ENCODE measurements at regions not wholly inside any gene's neighbourhood (a gene's known extent, or its start where the extent isn't known, plus 50 kb on each side); places are given as distances from the start of the nearest gene placed in this dataset.
"Not testable (repeated sequence)": the region's sequence is repeated elsewhere in the genome, so short reads cannot be mapped to it uniquely, and the experiment has no call there.

- no peak for DNase-seq
- intact Hi-C loops (cut with DNase I), result no loop called here
Observed at GRCh38 chr6:97347111-97347510, 64.1 kb upstream of the MMS22L start.

- intact Hi-C loops (cut with DNase I), result no loop called here
- DNase-seq, result no peak
Observed at GRCh38 chr6:97361286-97361685, 78.3 kb upstream of the MMS22L start.

- no peak for DNase-seq
Observed at GRCh38 chr6:97364327-97364726, 81.3 kb upstream of the MMS22L start.

GRCh38 chr6:97382071-97382470, 99.1 kb upstream of the MMS22L start:
- intact Hi-C loops (cut with DNase I); DNase-seq: not testable (repeated sequence)

More at GRCh38 chr6:97364327-97364726, 81.3 kb upstream of the MMS22L start:
- intact Hi-C loops (cut with DNase I), result no loop called here

- intact Hi-C loops (cut with DNase I), result loop anchor here (2.0 to 10.0 kb wide), 2 partner anchors 178 to 324 kb away; no protein-coding TSS in a partner anchor
Observed at GRCh38 chr6:97392735-97393134, 109.7 kb upstream of the MMS22L start.

DNA sequence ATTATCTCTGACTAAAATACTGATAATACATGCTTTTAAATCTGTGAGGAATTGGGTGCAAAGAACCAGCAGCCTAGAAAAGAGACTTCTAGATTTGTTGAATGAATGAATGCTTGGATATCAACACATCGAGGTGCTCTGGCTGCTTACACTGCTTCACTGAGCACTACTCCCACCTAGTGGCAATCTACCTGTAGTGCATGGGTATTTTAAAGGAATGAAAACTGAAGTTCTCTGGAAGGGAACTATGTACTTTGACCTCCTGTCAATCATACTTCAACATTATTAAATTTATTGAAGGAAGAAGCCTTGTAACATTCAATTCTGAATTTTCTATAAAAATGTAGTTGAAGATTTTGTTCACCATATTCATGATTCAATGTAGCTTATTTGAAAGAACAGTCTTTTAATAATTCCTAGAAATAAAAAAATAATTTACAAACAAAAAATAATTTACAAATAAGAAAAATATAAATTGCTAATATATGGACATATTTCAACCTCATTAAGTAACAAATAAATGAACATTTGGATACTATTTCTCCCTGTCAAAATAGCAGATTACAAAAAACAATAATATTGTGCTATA, 111.2 kb upstream of the MMS22L start:
- intact Hi-C loops (cut with DNase I), result loop anchor here (2.0 to 10.0 kb wide), 2 partner anchors 179 to 205 kb away; no protein-coding TSS in a partner anchor
- peak in 2 of 10 donors; percentile 18 to 40 for DNase-seq

More at GRCh38 chr6:97392735-97393134, 109.7 kb upstream of the MMS22L start:
- DNase-seq, result no peak

DNA sequence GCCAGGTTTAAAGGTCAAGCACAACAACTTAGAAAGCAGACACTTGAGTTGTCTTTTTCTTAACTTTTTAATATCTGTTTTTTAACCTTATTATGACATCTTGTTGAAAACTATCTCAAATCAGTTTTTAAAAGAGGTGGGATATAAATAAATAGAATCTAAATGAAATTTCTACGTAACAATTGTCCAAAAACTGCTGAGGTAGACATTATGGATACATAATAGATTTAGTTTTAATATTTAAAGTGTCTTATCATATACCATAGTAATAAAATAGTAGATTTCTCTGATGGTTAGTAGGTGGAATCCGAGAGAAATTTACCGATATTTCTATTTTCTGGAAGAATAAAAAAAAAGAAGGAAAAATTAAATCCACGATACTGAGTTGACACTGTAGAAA, 113.9 kb upstream of the MMS22L start:
- intact Hi-C loops (cut with DNase I), result loop anchor here (10.0 kb wide), 1 partner anchor 182 kb away; no protein-coding TSS in a partner anchor
- no peak for DNase-seq

DNA sequence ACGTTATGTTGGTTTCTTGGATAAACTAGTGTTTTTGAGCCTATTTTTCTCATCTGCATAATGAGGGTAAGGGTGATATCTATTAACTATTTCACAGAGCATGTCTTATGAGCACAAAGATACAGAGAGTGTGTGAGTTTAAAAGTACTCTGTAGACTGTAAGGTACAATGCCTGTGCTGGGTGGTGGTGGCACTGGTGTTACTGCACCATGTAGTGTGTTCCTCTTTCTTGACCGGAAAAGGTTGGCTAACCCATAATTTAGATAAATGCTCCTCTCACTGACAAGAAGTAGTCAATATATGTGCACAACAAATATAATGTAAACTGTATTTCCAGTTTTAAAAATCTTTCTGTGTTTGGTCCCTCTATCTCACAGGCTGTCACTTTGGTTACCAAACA, 116.2 kb upstream of the MMS22L start:
- no peak for DNase-seq
- intact Hi-C loops (cut with DNase I), result loop anchor here (10.0 kb wide), 1 partner anchor 184 kb away; no protein-coding TSS in a partner anchor

DNA sequence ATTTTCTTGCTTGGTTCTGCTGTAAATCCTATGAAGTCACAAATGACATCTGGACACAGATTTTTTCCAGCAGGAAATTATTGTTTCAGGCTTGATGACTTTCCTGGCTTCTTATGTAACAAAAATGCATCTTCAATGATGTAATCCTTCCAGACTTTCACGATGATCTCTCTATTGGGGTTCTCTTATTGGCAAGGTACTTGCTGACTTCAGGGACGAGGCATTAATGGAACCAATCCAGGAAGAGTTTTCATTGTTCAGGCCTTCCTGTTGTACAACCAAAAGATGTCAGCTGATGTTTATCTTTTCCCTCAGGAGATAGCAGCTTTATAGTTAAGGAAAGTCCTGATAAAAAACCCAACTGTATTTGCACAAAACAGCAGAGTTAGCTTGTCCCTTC, 118.5 kb upstream of the MMS22L start:
- DNase-seq, result no peak
- intact Hi-C loops (cut with DNase I), result no loop called here

DNA sequence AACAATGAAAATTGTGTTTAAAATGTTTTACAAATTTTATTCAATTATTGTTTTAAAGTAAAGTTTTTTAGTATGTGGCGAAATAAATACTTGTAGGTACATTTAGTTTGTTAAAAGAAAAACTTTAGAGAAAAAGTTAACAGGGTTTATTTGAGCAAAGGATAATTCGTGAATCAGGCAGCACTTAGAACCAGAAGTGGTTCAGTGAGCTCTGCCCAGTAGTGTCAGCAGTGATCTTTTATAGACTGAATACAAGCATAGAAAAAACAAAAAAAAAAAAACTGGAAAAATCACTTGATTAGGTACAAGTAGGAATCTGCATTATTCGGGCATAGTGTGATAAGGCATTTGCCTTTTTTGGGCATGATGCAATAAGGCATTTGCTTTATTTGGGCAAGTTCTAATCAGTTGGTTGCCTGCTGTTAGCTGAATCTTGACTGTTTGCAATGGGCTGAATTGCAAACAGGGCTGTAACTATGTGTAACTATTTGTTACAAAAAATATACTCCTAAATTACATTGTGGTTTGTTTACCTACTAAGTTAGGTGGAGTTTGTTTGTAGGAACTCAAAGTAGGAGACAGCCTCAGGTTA, 122.9 kb upstream of the MMS22L start:
- intact Hi-C loops (cut with DNase I), result no loop called here
- no peak for DNase-seq

- DNase-seq, result no peak
- intact Hi-C loops (cut with DNase I), result no loop called here
Observed at GRCh38 chr6:97406633-97407032, 123.6 kb upstream of the MMS22L start.

DNA sequence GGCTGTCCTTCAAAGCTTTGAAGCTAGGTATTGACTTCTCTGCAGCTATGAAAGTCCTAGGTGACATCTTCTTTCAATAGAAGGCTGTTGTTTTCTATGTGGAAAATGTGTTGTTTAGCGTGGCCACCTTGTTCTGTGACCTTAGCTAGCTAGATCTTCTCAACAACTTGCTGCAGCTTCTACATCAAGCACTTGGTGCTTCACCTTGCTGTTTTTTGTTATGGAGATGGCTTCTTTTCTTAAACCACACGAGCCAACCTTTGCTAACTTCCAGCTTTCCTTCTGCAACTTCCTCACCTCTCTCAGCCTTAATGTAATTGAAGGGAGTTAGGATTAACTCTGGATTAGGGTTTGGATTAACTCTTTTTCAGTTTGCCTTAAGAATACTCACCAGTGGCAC, 128.6 kb upstream of the MMS22L start:
- intact Hi-C loops (cut with DNase I), result no loop called here
- no peak for DNase-seq

- intact Hi-C loops (cut with DNase I), result no loop called here
- no peak for DNase-seq
Observed at GRCh38 chr6:97412511-97412910, 129.5 kb upstream of the MMS22L start.

DNA sequence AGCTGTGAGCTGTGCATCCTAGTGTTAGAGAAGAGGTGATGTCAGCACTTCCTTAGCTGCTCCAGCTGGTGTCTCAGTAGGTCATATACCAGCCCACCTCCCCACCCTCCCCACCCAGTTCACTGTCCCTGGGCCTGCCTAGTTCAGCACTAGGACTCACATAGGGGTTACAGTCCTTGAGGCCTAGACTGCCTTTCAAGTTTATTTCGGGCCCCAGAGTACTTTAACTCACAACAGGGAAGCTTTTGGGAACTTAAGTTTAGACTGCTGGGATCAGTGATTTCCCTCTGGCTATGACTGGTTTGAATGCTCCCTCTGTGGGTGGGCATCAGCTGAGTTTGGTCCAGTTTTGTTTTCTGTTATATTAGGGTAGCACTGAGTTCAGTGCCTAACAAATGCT, 139.2 kb upstream of the MMS22L start:
- intact Hi-C loops (cut with DNase I), result no loop called here

GRCh38 chr6:97423190-97423589, 140.2 kb upstream of the MMS22L start:
- intact Hi-C loops (cut with DNase I), result no loop called here

More for the DNA sequence above, 139.2 kb upstream of the MMS22L start:
- no peak for DNase-seq

DNA sequence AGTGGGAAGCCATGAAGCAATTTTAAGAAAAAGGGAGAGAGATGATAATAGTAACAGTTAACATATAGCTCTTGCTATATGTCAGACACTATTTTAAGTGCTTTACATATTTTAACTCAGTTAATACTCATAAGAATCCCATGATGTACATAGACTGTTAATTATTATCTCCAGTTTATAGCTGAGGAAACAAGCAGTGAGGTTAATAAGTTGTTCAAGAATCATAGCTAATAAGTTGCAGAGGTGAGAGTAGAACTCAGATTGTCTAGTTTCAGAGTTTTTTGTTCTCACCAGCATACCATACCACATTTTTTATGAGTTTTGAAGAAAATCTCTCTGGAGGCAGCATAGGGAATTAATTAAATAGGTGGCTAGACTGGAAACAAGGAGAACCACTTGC, 144.6 kb upstream of the MMS22L start:
- intact Hi-C loops (cut with DNase I), result no loop called here
- DNase-seq, result no peak

More at GRCh38 chr6:97423190-97423589, 140.2 kb upstream of the MMS22L start:
- DNase-seq, result no peak

GRCh38 chr6:97437087-97437486, 154.1 kb upstream of the MMS22L start:
- DNase-seq, result peak in 1 of 10 donors; percentile 24
- intact Hi-C loops (cut with DNase I), result no loop called here

GRCh38 chr6:97438011-97438671, 155.1 kb upstream of the MMS22L start:
- intact Hi-C loops (cut with DNase I), result no loop called here
- no peak for DNase-seq

GRCh38 chr6:97440590-97441176, 157.7 kb upstream of the MMS22L start:
- peak; percentile 47 to 96 (median 72) for DNase-seq
- intact Hi-C loops (cut with DNase I), result loop anchor here (5.0 kb wide), 2 partner anchors 57 to 1397 kb away; no protein-coding TSS in a partner anchor

DNA sequence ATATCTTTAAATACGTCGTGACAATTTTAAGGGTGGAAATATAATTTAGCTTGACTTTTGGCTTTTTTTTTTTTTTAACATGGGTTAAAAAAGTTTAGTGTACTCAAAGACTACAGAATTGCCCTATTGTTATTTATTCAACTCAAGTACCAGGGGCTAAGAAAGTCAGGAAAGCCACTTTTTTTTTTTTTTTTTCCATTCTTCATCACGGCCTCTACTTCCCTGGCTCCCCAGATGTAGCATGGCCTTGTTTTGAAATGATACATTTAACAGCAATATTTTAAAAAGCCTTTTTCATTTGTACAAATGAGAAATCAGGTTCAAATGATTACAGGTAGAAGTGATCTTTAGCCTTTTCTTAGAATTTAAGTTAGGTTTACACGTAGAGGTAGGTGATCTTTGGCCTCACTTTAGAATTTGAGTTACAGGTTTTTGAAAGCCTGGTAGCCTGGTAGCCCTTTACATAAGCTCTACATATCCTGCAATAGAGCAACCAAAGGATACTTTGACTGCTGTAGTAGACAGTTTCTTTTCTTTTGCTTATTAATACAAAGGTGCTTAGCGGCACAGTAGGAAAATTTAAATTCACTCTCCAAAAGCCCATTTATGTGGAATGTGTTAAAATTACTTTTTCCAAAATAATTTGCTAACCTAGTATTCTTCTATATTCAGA, 160.5 kb upstream of the MMS22L start:
- DNase-seq, result no peak
- intact Hi-C loops (cut with DNase I), result loop anchor here (5.0 kb wide), 2 partner anchors 54 to 1394 kb away; no protein-coding TSS in a partner anchor
